Fibroblast of lung (primary cell): ENCODE measurements at regions not wholly inside any gene's neighbourhood (a gene's known extent, or its start where the extent isn't known, plus 50 kb on each side); places are given as distances from the start of the nearest gene placed in this dataset.

Experiments used
- DNase-seq, 2 donors: peaks; one replicate each; pipeline versions ENCODE4 v3.0.0 to v3.0.0-alpha.2; 2010; ENCODE audit warnings: low read depth in 2 of 2
- H2AFZ ChIP-seq: 2 replicates; pipeline ENCODE4 v1.5.1; 2012; ENCODE audit warnings: low read length, control low read depth, inconsistent platforms
- H3K27ac ChIP-seq: 2 replicates; pipeline ENCODE4 v1.5.1; 2011; ENCODE audit warnings: low read length, control low read depth; ENCODE audit not compliant: insufficient read depth
- H3K27me3 ChIP-seq: 2 replicates; pipeline ENCODE4 v1.5.1; 2011; ENCODE audit warnings: mild to moderate bottlenecking, low read length; ENCODE audit not compliant: control insufficient read depth, insufficient read depth
- H3K36me3 ChIP-seq: 2 replicates; pipeline ENCODE4 v1.5.1; 2011; ENCODE audit warnings: low read length; ENCODE audit not compliant: control insufficient read depth, insufficient read depth
- H3K4me1 ChIP-seq: 2 replicates; pipeline ENCODE4 v1.5.1; 2011; ENCODE audit warnings: low read length; ENCODE audit not compliant: control insufficient read depth, insufficient read depth; ENCODE audit errors: extremely low read depth
- H3K4me2 ChIP-seq: 2 replicates; pipeline ENCODE4 v1.5.1; 2011; ENCODE audit warnings: low read length, control low read depth; ENCODE audit not compliant: insufficient read depth; ENCODE audit errors: extremely low read depth
- H3K4me3 ChIP-seq, 4 experiments: fragments of 200-600 bp in 1 of 4; sonication (generic) in 1 of 4; replicated peaks in 1 of 4; 2 replicates each; pipeline ENCODE4 v1.5.1; 2011 to 2016; ENCODE audit warnings: low read length in 4 of 4, low read depth in 3 of 4, mild to moderate bottlenecking in 3 of 4, control low read depth in 2 of 4, inconsistent platforms in 1 of 4, mixed read lengths in 1 of 4; ENCODE audit not compliant: insufficient read depth in 1 of 4; ENCODE audit errors: control extremely low read depth in 1 of 4
- H3K79me2 ChIP-seq: 2 replicates; pipeline ENCODE4 v1.5.1; 2012; ENCODE audit warnings: mild to moderate bottlenecking, low read length, inconsistent platforms; ENCODE audit not compliant: control insufficient read depth, insufficient read depth
- H3K9ac ChIP-seq: 2 replicates; pipeline ENCODE4 v1.5.1; 2011; ENCODE audit warnings: mild to moderate bottlenecking, low read length, control low read depth; ENCODE audit not compliant: insufficient read depth
- H3K9me3 ChIP-seq: 2 replicates; pipeline ENCODE4 v1.5.1; 2012; ENCODE audit warnings: low read depth, low read length; ENCODE audit not compliant: control insufficient read depth, insufficient read depth
- H4K20me1 ChIP-seq: 2 replicates; pipeline ENCODE4 v1.5.1; 2011; ENCODE audit warnings: low read length; ENCODE audit not compliant: control insufficient read depth, insufficient read depth; ENCODE audit errors: extremely low read depth
- EZH2 ChIP-seq: IDR thresholded peaks from 2 replicates; pipeline ENCODE4 v1.5.1; 2012; ENCODE audit warnings: low read length, control low read depth, mild to moderate bottlenecking; ENCODE audit errors: missing control alignments
- TF ChIP-seq, protein P1 (sequence below), 2 donors: IDR thresholded peaks in 1 of 2; conservative IDR thresholded peaks in 1 of 2; 1 replicate in 1 of 2; 2 replicates in 1 of 2; pipeline ENCODE4 v1.5.1; 2011 to 2012; ENCODE audit warnings: low read length in 2 of 2, control low read depth in 1 of 2, inconsistent platforms in 1 of 2, low read depth in 1 of 2, mild to moderate bottlenecking in 1 of 2

DNA sequence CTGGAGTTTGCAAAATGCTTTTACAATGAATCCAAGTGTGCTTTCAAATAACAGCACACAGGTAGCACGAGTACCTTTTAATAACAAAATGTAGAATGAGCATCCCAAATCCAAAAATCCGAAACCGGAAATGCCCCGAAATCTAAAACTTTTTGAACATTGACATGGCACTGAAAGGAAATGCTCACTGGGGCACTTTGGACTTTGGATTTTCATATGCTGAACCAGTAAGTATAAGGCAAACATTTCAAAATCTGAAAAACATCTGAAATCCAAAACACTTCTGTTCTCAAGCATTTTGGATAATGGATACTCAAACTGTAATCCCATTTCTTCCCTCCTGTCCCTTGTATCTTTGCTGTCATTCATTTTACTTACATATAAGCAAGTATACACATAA, 50.1 kb downstream of the GCNT4 start:
- Histone ChIP-seq H3K27ac (no peak overlapping the region), H3K36me3 (no peaks in the 10 kb centered on the region), H4K20me1 (no peaks in the 10 kb centered on the region), H3K9ac (no peak overlapping the region), H3K9me3 (no peaks in the 10 kb centered on the region), H3K4me2 (no peak overlapping the region), H3K27me3 (no peaks in the 10 kb centered on the region), H2AFZ (no peak overlapping the region), H3K79me2 (no peaks in the 10 kb centered on the region), H3K4me3 (no peak overlapping the region), H3K4me1 (no peaks in the 10 kb centered on the region)
- TF ChIP-seq, protein P1, sequence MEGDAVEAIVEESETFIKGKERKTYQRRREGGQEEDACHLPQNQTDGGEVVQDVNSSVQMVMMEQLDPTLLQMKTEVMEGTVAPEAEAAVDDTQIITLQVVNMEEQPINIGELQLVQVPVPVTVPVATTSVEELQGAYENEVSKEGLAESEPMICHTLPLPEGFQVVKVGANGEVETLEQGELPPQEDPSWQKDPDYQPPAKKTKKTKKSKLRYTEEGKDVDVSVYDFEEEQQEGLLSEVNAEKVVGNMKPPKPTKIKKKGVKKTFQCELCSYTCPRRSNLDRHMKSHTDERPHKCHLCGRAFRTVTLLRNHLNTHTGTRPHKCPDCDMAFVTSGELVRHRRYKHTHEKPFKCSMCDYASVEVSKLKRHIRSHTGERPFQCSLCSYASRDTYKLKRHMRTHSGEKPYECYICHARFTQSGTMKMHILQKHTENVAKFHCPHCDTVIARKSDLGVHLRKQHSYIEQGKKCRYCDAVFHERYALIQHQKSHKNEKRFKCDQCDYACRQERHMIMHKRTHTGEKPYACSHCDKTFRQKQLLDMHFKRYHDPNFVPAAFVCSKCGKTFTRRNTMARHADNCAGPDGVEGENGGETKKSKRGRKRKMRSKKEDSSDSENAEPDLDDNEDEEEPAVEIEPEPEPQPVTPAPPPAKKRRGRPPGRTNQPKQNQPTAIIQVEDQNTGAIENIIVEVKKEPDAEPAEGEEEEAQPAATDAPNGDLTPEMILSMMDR (conservative IDR thresholded peaks at IDR 0.05 in 1 of 2, IDR thresholded peaks at IDR 0.05 in 1 of 2; ENCODE audit: low read depth in 1 of 2, low read length in 2 of 2) = no peak
- TF ChIP-seq EZH2 = no peak
- DNase-seq = no peak

DNA sequence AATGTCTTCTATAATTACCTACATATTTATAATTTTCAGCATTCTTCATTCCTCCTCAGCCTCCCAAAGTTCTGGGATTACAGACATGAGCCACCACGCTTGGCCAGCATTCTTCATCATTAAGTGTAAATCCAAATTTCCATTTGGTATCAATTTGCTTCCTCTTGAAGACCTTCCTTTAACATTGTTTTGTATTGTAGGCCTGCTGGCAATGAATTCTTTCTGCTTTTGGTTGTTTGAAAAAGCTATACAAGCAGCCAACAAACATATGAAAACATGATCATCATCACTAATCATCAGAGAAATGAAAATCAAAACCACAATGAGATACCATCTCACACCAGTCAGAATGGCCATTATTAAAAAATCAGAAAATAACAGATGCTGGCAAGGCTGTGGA, 56.4 kb downstream of the GCNT4 start:
- Histone ChIP-seq H4K20me1 (no peaks in the 10 kb centered on the region), H3K36me3 (no peaks in the 10 kb centered on the region), H2AFZ (no peak overlapping the region), H3K9me3 (no peaks in the 10 kb centered on the region), H3K4me2 (no peak overlapping the region), H3K27ac (no peak overlapping the region), H3K27me3 (no peaks in the 10 kb centered on the region), H3K4me3 (no peak overlapping the region), H3K9ac (no peak overlapping the region), H3K79me2 (no peaks in the 10 kb centered on the region), H3K4me1 (no peaks in the 10 kb centered on the region)
- DNase-seq = no peak
- TF ChIP-seq, protein P1 (conservative IDR thresholded peaks at IDR 0.05 in 1 of 2, IDR thresholded peaks at IDR 0.05 in 1 of 2; ENCODE audit: low read depth in 1 of 2, low read length in 2 of 2) = no peak
- TF ChIP-seq EZH2 = no peak

DNA sequence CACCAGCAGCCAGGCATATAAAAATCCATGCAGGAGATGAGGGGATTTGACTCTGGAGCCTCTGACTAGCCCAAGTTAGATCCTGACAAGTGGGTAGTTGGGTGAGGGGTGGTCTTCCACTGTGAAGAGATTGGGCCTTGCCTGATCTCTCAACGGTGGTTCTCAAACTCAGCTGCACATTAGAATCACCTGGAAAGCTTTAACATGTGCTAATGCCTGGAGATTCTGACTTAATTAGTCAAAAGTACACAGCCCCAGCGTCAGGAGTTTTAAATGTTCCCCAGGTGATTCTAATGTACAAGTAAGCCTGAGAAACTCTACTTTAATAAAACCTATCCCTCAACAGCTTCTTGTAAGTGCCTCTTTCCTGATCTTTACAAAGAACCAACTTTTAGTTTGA, 57.5 kb downstream of the GCNT4 start:
- TF ChIP-seq, protein P1 (conservative IDR thresholded peaks at IDR 0.05 in 1 of 2, IDR thresholded peaks at IDR 0.05 in 1 of 2; ENCODE audit: low read depth in 1 of 2, low read length in 2 of 2) = no peak
- no peak for TF ChIP-seq EZH2
- Histone ChIP-seq H3K4me3 (no peak overlapping the region), H3K9me3 (no peaks in the 10 kb centered on the region), H3K36me3 (no peaks in the 10 kb centered on the region), H2AFZ (no peak overlapping the region), H3K9ac (no peak overlapping the region), H3K4me1 (no peaks in the 10 kb centered on the region), H3K79me2 (no peaks in the 10 kb centered on the region), H3K27me3 (no peaks in the 10 kb centered on the region), H3K4me2 (no peak overlapping the region), H4K20me1 (no peaks in the 10 kb centered on the region), H3K27ac (no peak overlapping the region)
- DNase-seq = no peak
